Caco-2 (cell line): ENCODE measurements at regions not wholly inside any gene's neighbourhood (a gene's known extent, or its start where the extent isn't known, plus 50 kb on each side); places are given as distances from the start of the nearest gene placed in this dataset.

ENCODE experiments used
- BruUV-seq: library from RNA; stranded (reverse); fragments of 400-500 nt; replicated peaks from 2 replicates; lab custom pipeline; 2021; lab: Mats Ljungman, UMichigan
- CTCF ChIA-PET: fragments of 300-600 bp; sonication (Branson Sonifier 250); formaldehyde crosslinking; loops from one replicate; lab custom pipeline; 2022; ENCODE audit warnings: antibody characterized with exemption; lab: Charles Lee
- POLR2A ChIA-PET: fragments of 300-600 bp; sonication (Branson Sonifier 250); formaldehyde crosslinking; loops from one replicate; lab custom pipeline; 2022; ENCODE audit warnings: antibody characterized with exemption; lab: Charles Lee
- DNase-seq, 2 experiments: peaks; one replicate each; pipeline versions ENCODE4 v3.0.0 to v3.0.0-alpha.2; 2020 to 2022
- H3K27me3 ChIP-seq: replicated peaks from 2 replicates; pipeline ENCODE4 v1.6.0; 2011; ENCODE audit warnings: low read length; ENCODE audit not compliant: control insufficient read depth, insufficient read depth
- H3K36me3 ChIP-seq: 2 replicates; pipeline ENCODE4 v1.5.1; 2011; ENCODE audit warnings: low read length; ENCODE audit not compliant: control insufficient read depth, insufficient read depth
- H3K4me1 ChIP-seq: fragments of 250-450 bp; sonication (Bioruptor Pico); 2 replicates; pipeline ENCODE4 v1.5.1; 2020; ENCODE audit warnings: mild to moderate bottlenecking
- H3K4me3 ChIP-seq: 2 replicates; pipeline ENCODE4 v1.5.1; 2011; ENCODE audit warnings: low read depth, mild to moderate bottlenecking, control low read depth, low read length
- H3K9me3 ChIP-seq: fragments of 250-450 bp; sonication (Bioruptor Pico); 2 replicates; pipeline ENCODE4 v1.5.1; 2020; ENCODE audit warnings: mild to moderate bottlenecking, moderate library complexity
- H3K27ac Mint-ChIP-seq: one replicate; pipeline ENCODE4 v1.8.0; 2022; ENCODE audit warnings: mixed read lengths; ENCODE audit not compliant: unreplicated experiment
- H3K27me3 Mint-ChIP-seq: one replicate; pipeline ENCODE4 v1.8.0; 2022; ENCODE audit warnings: mixed read lengths; ENCODE audit not compliant: insufficient read depth, unreplicated experiment
- H3K36me3 Mint-ChIP-seq: one replicate; pipeline ENCODE4 v1.8.0; 2022; ENCODE audit warnings: mild to moderate bottlenecking, mixed read lengths; ENCODE audit not compliant: insufficient read depth, unreplicated experiment
- H3K4me1 Mint-ChIP-seq: one replicate; pipeline ENCODE4 v1.8.0; 2022; ENCODE audit warnings: low read depth, mixed read lengths; ENCODE audit not compliant: unreplicated experiment
- H3K4me3 Mint-ChIP-seq: one replicate; pipeline ENCODE4 v1.8.0; 2022; ENCODE audit warnings: mild to moderate bottlenecking, moderate library complexity, mixed read lengths; ENCODE audit not compliant: unreplicated experiment
- H3K9me3 Mint-ChIP-seq: one replicate; pipeline ENCODE4 v1.8.0; 2022; ENCODE audit warnings: mixed read lengths; ENCODE audit not compliant: unreplicated experiment
- CTCF ChIP-seq, 2 experiments: fragments of 200-600 bp in 1 of 2; IDR thresholded peaks; 1 replicate in 1 of 2; 2 replicates in 1 of 2; pipeline versions ENCODE4 v1.5.1 to v1.8.0; 2011 to 2022; ENCODE audit warnings: antibody characterized with exemption in 1 of 2, control low read depth in 1 of 2, inconsistent platforms in 1 of 2, low read depth in 1 of 2, low read length in 1 of 2, mild to moderate bottlenecking in 1 of 2, moderate library complexity in 1 of 2; ENCODE audit not compliant: insufficient read depth in 1 of 2, severe bottlenecking in 1 of 2, unreplicated experiment in 1 of 2
- intact Hi-C: fragments of 100-400 bp; cut with micrococcal nuclease; formaldehyde crosslinking; loops from one replicate; pipeline ENCODE4 v1.10.0; 2022; ENCODE audit not compliant: unreplicated experiment

DNA sequence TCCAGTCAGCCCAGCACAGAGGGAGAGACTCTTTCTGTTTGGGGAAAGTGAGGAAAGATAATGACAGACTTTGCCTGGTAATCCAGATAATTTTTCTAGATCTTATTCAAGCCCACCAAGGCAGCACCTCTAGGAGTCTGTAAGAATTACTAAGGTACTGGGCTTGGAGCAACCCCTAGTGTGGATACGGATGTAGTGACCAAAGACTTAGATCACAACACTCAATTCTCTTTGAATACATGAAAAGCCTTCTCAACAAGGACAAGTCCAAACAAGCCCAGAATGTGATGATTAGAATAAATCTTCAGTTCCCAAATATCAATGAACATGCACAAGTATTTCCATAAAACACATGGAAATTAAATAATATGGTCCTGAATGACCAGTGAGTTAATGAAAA, 206.9 kb downstream of the MRPL39 start:
- no peak overlapping the region for H3K4me3 ChIP-seq
- no peak for TF ChIP-seq CTCF (IDR thresholded peaks at IDR 0.05; ENCODE audit: insufficient read depth in 1 of 2, low read depth in 1 of 2, low read length in 1 of 2, severe bottlenecking in 1 of 2, unreplicated experiment in 1 of 2)
- intact Hi-C loops: no loop called here
- no peaks in the 10 kb centered on the region for H3K4me1 ChIP-seq
- H3K9me3 Mint-ChIP-seq: no peaks in the 10 kb centered on the region
- no peak overlapping the region for H3K4me3 Mint-ChIP-seq
- no peaks in the 10 kb centered on the region for H3K36me3 Mint-ChIP-seq
- H3K36me3 ChIP-seq: no peaks in the 10 kb centered on the region
- DNase-seq: no peak
- H3K27me3 Mint-ChIP-seq: peaks cover 8% of the 10 kb centered on the region
- H3K27me3 ChIP-seq: no peaks in the 10 kb centered on the region
- no peak overlapping the region for H3K27ac Mint-ChIP-seq
- ChIA-PET POLR2A (no interaction called here), CTCF (no interaction called here)
- no TSS peak for BruUV-seq
- H3K9me3 ChIP-seq: no peaks in the 10 kb centered on the region
- no peaks in the 10 kb centered on the region for H3K4me1 Mint-ChIP-seq

- BruUV-seq: no TSS peak
- ChIA-PET POLR2A (no interaction called here), CTCF (no interaction called here)
- Mint-ChIP-seq H3K4me3 (no peak overlapping the region), H3K27me3 (peaks cover 8% of the 10 kb centered on the region), H3K4me1 (no peaks in the 10 kb centered on the region), H3K27ac (no peak overlapping the region), H3K36me3 (no peaks in the 10 kb centered on the region), H3K9me3 (no peaks in the 10 kb centered on the region)
- no peaks in the 10 kb centered on the region for H3K27me3 ChIP-seq
- H3K36me3 ChIP-seq: no peaks in the 10 kb centered on the region
- no peak overlapping the region for H3K4me3 ChIP-seq
- DNase-seq: no peak
- intact Hi-C loops: no loop called here
- no peaks in the 10 kb centered on the region for H3K9me3 ChIP-seq
- no peaks in the 10 kb centered on the region for H3K4me1 ChIP-seq
- TF ChIP-seq CTCF (IDR thresholded peaks at IDR 0.05; ENCODE audit: insufficient read depth in 1 of 2, low read depth in 1 of 2, low read length in 1 of 2, severe bottlenecking in 1 of 2, unreplicated experiment in 1 of 2): no peak
Measured at GRCh38 chr21:25398630-25399029, 208.7 kb downstream of the MRPL39 start.

DNA sequence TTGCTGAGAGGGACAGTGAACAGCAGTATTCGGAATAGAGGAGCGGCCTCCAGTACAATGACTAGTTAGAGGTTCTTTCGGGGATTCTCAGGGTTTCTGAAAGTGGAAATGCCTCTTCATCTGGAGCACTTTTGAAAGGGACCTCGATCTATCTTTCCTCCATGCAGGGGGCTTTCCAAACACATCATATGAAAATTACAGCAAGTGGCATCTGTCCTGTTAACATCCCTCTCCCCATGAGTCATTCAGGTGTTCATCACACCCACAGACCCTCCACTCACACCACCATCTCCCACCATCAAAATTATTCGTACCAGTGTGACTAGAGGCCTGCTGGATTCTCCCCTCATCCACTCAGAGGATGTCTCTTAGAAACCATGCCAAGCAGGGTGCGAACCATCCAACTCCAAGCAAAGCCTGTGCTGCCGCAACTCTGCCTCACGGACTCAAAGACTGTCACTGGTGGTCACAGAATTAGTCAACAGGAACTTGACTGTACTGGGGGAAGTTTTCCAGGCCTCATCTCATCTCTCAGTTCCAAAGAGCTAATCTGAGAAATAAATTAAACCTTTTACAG, 211.1 kb downstream of the MRPL39 start:
- ChIA-PET CTCF (no interaction called here), POLR2A (no interaction called here)
- H3K36me3 ChIP-seq: no peaks in the 10 kb centered on the region
- Mint-ChIP-seq H3K9me3 (no peaks in the 10 kb centered on the region), H3K27ac (no peak overlapping the region), H3K36me3 (no peaks in the 10 kb centered on the region), H3K27me3 (peaks cover 12% of the 10 kb centered on the region), H3K4me3 (no peak overlapping the region), H3K4me1 (no peaks in the 10 kb centered on the region)
- intact Hi-C loops: no loop called here
- TF ChIP-seq CTCF (IDR thresholded peaks at IDR 0.05; ENCODE audit: insufficient read depth in 1 of 2, low read depth in 1 of 2, low read length in 1 of 2, severe bottlenecking in 1 of 2, unreplicated experiment in 1 of 2): no peak
- H3K9me3 ChIP-seq: no peaks in the 10 kb centered on the region
- no TSS peak for BruUV-seq
- DNase-seq: no peak
- H3K4me3 ChIP-seq: no peak overlapping the region
- no peaks in the 10 kb centered on the region for H3K4me1 ChIP-seq
- H3K27me3 ChIP-seq: no peaks in the 10 kb centered on the region
